ENCODE measurements at regions not wholly inside any gene's neighbourhood (a gene's known extent, or its start where the extent isn't known, plus 50 kb on each side); places are given as distances from the start of the nearest gene placed in this dataset.

- H4K20me1 ChIP-seq (ENCODE audit: insufficient read depth) = no peaks in the 10 kb centered on the region
- no peaks in the 10 kb centered on the region for H3K79me2 ChIP-seq (replicated peaks; ENCODE audit: insufficient read depth, low read length)
- no peaks in the 10 kb centered on the region for H3F3A ChIP-seq (ENCODE audit: insufficient read depth, low read length, poor library complexity, severe bottlenecking)
- H2AFZ ChIP-seq (ENCODE audit: low read depth, low read length) = no peak overlapping the region
- H3K27ac ChIP-seq (ENCODE audit: low read length) = no peak overlapping the region
- no peak overlapping the region for H3K4me3 ChIP-seq (ENCODE audit: low read length)
- H3K27me3 ChIP-seq (ENCODE audit: insufficient read depth, low read depth, low read length) = no peaks in the 10 kb centered on the region
- no peaks in the 10 kb centered on the region for H3K36me3 ChIP-seq (ENCODE audit: insufficient read depth, low read length)
- no peaks in the 10 kb centered on the region for H3K9me3 ChIP-seq (ENCODE audit: low read length)
- no peak overlapping the region for H3K9ac ChIP-seq (ENCODE audit: low read length)
- H3K4me2 ChIP-seq (ENCODE audit: low read length) = no peak overlapping the region
- H3K9me2 ChIP-seq (ENCODE audit: insufficient read depth, low read length) = no peaks in the 10 kb centered on the region
- no peak for TF ChIP-seq SMC3 (conservative IDR thresholded peaks at IDR 0.05; ENCODE audit: poor library complexity)
- TF ChIP-seq RAD21 (conservative IDR thresholded peaks at IDR 0.05) = no peak
- TF ChIP-seq MXI1 (conservative IDR thresholded peaks at IDR 0.05; ENCODE audit: poor library complexity, severe bottlenecking) = no peak
- TF ChIP-seq TAF1 (IDR thresholded peaks at IDR 0.05; ENCODE audit: low read depth) = no peak
- TF ChIP-seq POLR2AphosphoS5 (IDR thresholded peaks at IDR 0.05) = no peak
- TF ChIP-seq, protein P1, sequence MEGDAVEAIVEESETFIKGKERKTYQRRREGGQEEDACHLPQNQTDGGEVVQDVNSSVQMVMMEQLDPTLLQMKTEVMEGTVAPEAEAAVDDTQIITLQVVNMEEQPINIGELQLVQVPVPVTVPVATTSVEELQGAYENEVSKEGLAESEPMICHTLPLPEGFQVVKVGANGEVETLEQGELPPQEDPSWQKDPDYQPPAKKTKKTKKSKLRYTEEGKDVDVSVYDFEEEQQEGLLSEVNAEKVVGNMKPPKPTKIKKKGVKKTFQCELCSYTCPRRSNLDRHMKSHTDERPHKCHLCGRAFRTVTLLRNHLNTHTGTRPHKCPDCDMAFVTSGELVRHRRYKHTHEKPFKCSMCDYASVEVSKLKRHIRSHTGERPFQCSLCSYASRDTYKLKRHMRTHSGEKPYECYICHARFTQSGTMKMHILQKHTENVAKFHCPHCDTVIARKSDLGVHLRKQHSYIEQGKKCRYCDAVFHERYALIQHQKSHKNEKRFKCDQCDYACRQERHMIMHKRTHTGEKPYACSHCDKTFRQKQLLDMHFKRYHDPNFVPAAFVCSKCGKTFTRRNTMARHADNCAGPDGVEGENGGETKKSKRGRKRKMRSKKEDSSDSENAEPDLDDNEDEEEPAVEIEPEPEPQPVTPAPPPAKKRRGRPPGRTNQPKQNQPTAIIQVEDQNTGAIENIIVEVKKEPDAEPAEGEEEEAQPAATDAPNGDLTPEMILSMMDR (IDR thresholded peaks at IDR 0.05; ENCODE audit: poor library complexity, severe bottlenecking) = no peak
- TF ChIP-seq EZH2 (IDR thresholded peaks at IDR 0.05; ENCODE audit: borderline replicate concordance, insufficient read depth, low read length, poor library complexity, severe bottlenecking) = no peak
- no peak for TF ChIP-seq REST (IDR thresholded peaks at IDR 0.05; ENCODE audit: borderline replicate concordance)
- TF ChIP-seq EP300 (conservative IDR thresholded peaks at IDR 0.05; ENCODE audit: poor library complexity, severe bottlenecking) = no peak
Measured at GRCh38 chr3:159819676-159820075, 169.0 kb upstream of the IL12A start.

GRCh38 chr3:159821110-159821509 lies 167.5 kb upstream of the IL12A start:
- no peaks in the 10 kb centered on the region for H3K9me2 ChIP-seq (ENCODE audit: insufficient read depth, low read length)
- H3K4me3 ChIP-seq (ENCODE audit: low read length) = no peak overlapping the region
- H3K79me2 ChIP-seq (replicated peaks; ENCODE audit: insufficient read depth, low read length) = no peaks in the 10 kb centered on the region
- H3F3A ChIP-seq (ENCODE audit: insufficient read depth, low read length, poor library complexity, severe bottlenecking) = no peaks in the 10 kb centered on the region
- H4K20me1 ChIP-seq (ENCODE audit: insufficient read depth) = no peaks in the 10 kb centered on the region
- H3K27ac ChIP-seq (ENCODE audit: low read length) = no peak overlapping the region
- H3K9me3 ChIP-seq (ENCODE audit: low read length) = no peaks in the 10 kb centered on the region
- TF ChIP-seq REST (IDR thresholded peaks at IDR 0.05; ENCODE audit: borderline replicate concordance) = no peak
- TF ChIP-seq RAD21 (conservative IDR thresholded peaks at IDR 0.05) = no peak
- TF ChIP-seq EP300 (conservative IDR thresholded peaks at IDR 0.05; ENCODE audit: poor library complexity, severe bottlenecking) = no peak
- no peak for TF ChIP-seq MXI1 (conservative IDR thresholded peaks at IDR 0.05; ENCODE audit: poor library complexity, severe bottlenecking)
- TF ChIP-seq SMC3 (conservative IDR thresholded peaks at IDR 0.05; ENCODE audit: poor library complexity) = no peak
- TF ChIP-seq, protein P1 (IDR thresholded peaks at IDR 0.05; ENCODE audit: poor library complexity, severe bottlenecking) = no peak
- TF ChIP-seq TAF1 (IDR thresholded peaks at IDR 0.05; ENCODE audit: low read depth) = no peak
- TF ChIP-seq POLR2AphosphoS5 (IDR thresholded peaks at IDR 0.05) = no peak
- TF ChIP-seq EZH2 (IDR thresholded peaks at IDR 0.05; ENCODE audit: borderline replicate concordance, insufficient read depth, low read length, poor library complexity, severe bottlenecking) = no peak
- no peak overlapping the region for H2AFZ ChIP-seq (ENCODE audit: low read depth, low read length)
- H3K27me3 ChIP-seq (ENCODE audit: insufficient read depth, low read depth, low read length) = no peaks in the 10 kb centered on the region
- no peaks in the 10 kb centered on the region for H3K36me3 ChIP-seq (ENCODE audit: insufficient read depth, low read length)
- no peak overlapping the region for H3K9ac ChIP-seq (ENCODE audit: low read length)
- H3K4me2 ChIP-seq (ENCODE audit: low read length) = no peak overlapping the region

All from neural cell (in vitro differentiated cells).